Ishikawa (cell line): ENCODE measurements at regions not wholly inside any gene's neighbourhood (a gene's known extent, or its start where the extent isn't known, plus 50 kb on each side); places are given as distances from the start of the nearest gene placed in this dataset.

Source experiments
- CEBPB ChIP-seq: IDR thresholded peaks from 2 replicates; pipeline ENCODE4 v1.6.1; 2012
- CREB1 ChIP-seq: IDR thresholded peaks from 2 replicates; pipeline ENCODE4 v1.6.1; 2012; ENCODE audit warnings: low read depth
- EGR1 ChIP-seq: IDR thresholded peaks from 2 replicates; pipeline ENCODE4 v1.6.1; 2012
- EP300 ChIP-seq: IDR thresholded peaks from 2 replicates; pipeline ENCODE4 v1.6.1; 2012; ENCODE audit warnings: borderline replicate concordance
- FOXM1 ChIP-seq: IDR thresholded peaks from 2 replicates; pipeline ENCODE4 v1.6.1; 2012; ENCODE audit warnings: low read depth, borderline replicate concordance
- NFIC ChIP-seq: IDR thresholded peaks from 2 replicates; pipeline ENCODE4 v1.6.1; 2012
- RAD21 ChIP-seq: IDR thresholded peaks from 2 replicates; pipeline ENCODE4 v1.6.1; 2012; ENCODE audit warnings: low read depth
- TAF1 ChIP-seq: IDR thresholded peaks from 2 replicates; pipeline ENCODE4 v1.6.1; 2012; ENCODE audit warnings: low read depth, mild to moderate bottlenecking
- TCF12 ChIP-seq: IDR thresholded peaks from 2 replicates; pipeline ENCODE4 v1.6.1; 2012; ENCODE audit warnings: low read depth
- TEAD4 ChIP-seq: IDR thresholded peaks from 2 replicates; pipeline ENCODE4 v1.6.1; 2012
- YY1 ChIP-seq: IDR thresholded peaks from 2 replicates; pipeline ENCODE4 v1.6.1; 2012; ENCODE audit warnings: low read depth
- ZBTB7A ChIP-seq: IDR thresholded peaks from 2 replicates; pipeline ENCODE4 v1.6.1; 2012; ENCODE audit warnings: low read depth
- TF ChIP-seq, protein P1 (sequence below): IDR thresholded peaks from 2 replicates; pipeline ENCODE4 v1.6.1; 2012; ENCODE audit warnings: low read depth, mild to moderate bottlenecking
- TF ChIP-seq, protein P2 (sequence below): IDR thresholded peaks from 2 replicates; pipeline ENCODE4 v1.6.1; 2012
- TF ChIP-seq, protein P3 (sequence below): IDR thresholded peaks from 2 replicates; pipeline ENCODE4 v1.6.1; 2012

DNA sequence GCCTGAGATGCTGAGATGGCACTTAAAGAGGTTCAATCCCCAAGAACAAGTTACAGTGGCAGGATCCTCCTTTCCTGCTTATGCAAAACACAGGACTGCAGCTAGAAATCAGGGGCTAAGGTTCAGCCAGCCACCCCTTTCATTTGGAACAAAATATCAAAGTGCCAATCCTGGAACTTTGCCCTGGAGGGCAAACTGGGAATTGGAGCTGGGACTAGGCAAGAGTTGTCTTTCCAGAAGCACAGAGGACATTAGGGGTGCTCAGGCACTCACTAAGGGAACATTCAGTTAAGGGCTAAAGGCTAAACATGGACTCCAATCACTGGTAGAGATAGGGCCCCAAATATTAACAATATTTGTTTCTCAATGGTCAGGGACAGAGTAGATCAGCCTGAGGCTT, 237.2 kb downstream of the EMP1 start:
- TF ChIP-seq, protein P1, sequence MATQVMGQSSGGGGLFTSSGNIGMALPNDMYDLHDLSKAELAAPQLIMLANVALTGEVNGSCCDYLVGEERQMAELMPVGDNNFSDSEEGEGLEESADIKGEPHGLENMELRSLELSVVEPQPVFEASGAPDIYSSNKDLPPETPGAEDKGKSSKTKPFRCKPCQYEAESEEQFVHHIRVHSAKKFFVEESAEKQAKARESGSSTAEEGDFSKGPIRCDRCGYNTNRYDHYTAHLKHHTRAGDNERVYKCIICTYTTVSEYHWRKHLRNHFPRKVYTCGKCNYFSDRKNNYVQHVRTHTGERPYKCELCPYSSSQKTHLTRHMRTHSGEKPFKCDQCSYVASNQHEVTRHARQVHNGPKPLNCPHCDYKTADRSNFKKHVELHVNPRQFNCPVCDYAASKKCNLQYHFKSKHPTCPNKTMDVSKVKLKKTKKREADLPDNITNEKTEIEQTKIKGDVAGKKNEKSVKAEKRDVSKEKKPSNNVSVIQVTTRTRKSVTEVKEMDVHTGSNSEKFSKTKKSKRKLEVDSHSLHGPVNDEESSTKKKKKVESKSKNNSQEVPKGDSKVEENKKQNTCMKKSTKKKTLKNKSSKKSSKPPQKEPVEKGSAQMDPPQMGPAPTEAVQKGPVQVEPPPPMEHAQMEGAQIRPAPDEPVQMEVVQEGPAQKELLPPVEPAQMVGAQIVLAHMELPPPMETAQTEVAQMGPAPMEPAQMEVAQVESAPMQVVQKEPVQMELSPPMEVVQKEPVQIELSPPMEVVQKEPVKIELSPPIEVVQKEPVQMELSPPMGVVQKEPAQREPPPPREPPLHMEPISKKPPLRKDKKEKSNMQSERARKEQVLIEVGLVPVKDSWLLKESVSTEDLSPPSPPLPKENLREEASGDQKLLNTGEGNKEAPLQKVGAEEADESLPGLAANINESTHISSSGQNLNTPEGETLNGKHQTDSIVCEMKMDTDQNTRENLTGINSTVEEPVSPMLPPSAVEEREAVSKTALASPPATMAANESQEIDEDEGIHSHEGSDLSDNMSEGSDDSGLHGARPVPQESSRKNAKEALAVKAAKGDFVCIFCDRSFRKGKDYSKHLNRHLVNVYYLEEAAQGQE, result no peak
- TF ChIP-seq CREB1 (no peak), NFIC (no peak), EP300 (no peak), FOXM1 (no peak), TEAD4 (no peak), CEBPB (no peak), ZBTB7A (no peak), YY1 (no peak), RAD21 (no peak), EGR1 (no peak)
- TF ChIP-seq, protein P2, sequence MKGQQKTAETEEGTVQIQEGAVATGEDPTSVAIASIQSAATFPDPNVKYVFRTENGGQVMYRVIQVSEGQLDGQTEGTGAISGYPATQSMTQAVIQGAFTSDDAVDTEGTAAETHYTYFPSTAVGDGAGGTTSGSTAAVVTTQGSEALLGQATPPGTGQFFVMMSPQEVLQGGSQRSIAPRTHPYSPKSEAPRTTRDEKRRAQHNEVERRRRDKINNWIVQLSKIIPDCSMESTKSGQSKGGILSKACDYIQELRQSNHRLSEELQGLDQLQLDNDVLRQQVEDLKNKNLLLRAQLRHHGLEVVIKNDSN, result no peak
- TF ChIP-seq, protein P3, sequence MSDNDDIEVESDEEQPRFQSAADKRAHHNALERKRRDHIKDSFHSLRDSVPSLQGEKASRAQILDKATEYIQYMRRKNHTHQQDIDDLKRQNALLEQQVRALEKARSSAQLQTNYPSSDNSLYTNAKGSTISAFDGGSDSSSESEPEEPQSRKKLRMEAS, result no peak

DNA sequence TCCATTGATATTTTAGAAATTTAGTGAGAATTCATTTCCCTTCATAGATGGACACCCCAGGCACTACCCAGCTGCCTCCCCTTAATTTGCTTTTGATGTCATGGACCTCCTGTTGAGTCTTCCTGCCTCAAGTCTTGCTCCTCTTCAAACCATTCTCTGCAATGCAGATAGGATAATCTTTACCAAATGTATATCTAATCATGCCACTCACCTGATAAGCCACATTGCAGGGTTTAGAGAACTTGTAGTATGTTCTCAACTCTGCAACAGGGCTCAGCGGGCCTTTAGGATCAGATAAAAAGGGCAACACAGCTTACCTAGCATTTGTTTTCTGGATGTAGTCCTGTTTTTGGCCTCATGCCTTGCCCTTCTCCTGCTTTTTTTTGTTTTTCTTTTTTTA, 234.5 kb downstream of the EMP1 start:
- TF ChIP-seq, protein P1, result no peak
- TF ChIP-seq TCF12, result no peak
- no peak for TF ChIP-seq TEAD4
- no peak for TF ChIP-seq NFIC
- TF ChIP-seq YY1, result no peak
- TF ChIP-seq RAD21, result no peak
- TF ChIP-seq TAF1, result no peak
- TF ChIP-seq ZBTB7A, result no peak
- TF ChIP-seq EGR1, result no peak
- TF ChIP-seq, protein P3, result no peak
- TF ChIP-seq, protein P2, result no peak
- TF ChIP-seq EP300, result no peak
- TF ChIP-seq CEBPB, result no peak
- no peak for TF ChIP-seq FOXM1
- TF ChIP-seq CREB1, result no peak

DNA sequence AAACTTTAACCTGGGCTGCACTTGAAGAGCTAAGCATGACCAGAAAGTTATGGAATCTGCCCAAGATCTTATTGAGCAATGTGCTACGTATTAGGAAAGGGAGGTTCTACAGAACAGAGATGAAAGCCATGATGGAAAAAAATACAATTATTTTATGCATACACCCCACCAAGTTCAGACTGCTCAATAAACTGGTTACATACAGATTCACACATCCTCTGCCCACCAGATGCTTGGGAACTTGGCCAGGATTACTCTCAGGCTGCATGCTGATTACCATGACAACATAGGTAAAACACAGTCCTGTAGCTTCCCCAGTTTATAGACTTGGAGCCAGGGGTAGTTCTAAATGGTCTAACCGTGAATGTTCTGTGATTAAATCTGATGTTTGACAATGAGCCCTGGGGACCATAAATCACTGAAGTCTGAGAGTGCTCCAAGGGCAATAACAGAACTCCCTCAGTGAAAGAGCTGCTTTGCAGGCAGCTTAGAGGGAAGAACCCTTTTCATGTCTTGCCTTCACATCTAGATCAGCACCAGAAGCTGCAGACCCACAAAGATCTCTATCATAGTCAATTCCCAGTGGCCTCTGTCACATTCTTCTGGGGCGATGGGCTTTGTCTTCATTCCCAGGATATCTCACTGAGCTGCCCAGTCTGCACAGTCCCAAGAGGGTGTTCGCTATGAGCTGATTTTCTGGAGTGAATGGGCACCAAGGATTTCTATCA, 232.2 kb downstream of the EMP1 start:
- TF ChIP-seq, protein P1, result no peak
- no peak for TF ChIP-seq EGR1
- no peak for TF ChIP-seq YY1
- TF ChIP-seq, protein P3, result no peak
- no peak for TF ChIP-seq CEBPB
- TF ChIP-seq NFIC, result no peak
- no peak for TF ChIP-seq CREB1
- no peak for TF ChIP-seq EP300
- no peak for TF ChIP-seq RAD21
- no peak for TF ChIP-seq TAF1
- TF ChIP-seq TCF12, result no peak
- no peak for TF ChIP-seq ZBTB7A
- TF ChIP-seq, protein P2, result no peak
- TF ChIP-seq TEAD4, result no peak
- no peak for TF ChIP-seq FOXM1
